ENCODE measurements at regions not wholly inside any gene's neighbourhood (a gene's known extent, or its start where the extent isn't known, plus 50 kb on each side); places are given as distances from the start of the nearest gene placed in this dataset.

DNA sequence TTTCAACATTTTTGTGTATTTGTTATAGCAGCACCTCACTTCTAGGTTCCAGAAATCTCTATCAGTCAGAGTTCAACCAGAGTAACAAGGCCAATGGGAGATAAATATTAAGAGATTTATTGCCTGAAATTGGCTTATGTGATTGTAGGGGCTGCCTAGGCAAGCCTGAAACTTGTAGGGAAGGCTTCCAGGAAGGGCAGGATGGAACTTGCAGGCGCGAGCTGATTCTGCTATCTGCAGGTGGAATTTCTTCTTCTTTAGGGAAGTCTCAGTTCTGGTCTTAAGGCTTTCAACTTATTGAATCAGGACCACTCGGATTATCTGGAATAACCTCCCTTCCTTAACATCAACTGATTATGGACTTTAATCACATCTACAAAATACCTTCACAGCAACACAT lies 199.5 kb upstream of the NLRP1 start:
- TF ChIP-seq, protein P1, sequence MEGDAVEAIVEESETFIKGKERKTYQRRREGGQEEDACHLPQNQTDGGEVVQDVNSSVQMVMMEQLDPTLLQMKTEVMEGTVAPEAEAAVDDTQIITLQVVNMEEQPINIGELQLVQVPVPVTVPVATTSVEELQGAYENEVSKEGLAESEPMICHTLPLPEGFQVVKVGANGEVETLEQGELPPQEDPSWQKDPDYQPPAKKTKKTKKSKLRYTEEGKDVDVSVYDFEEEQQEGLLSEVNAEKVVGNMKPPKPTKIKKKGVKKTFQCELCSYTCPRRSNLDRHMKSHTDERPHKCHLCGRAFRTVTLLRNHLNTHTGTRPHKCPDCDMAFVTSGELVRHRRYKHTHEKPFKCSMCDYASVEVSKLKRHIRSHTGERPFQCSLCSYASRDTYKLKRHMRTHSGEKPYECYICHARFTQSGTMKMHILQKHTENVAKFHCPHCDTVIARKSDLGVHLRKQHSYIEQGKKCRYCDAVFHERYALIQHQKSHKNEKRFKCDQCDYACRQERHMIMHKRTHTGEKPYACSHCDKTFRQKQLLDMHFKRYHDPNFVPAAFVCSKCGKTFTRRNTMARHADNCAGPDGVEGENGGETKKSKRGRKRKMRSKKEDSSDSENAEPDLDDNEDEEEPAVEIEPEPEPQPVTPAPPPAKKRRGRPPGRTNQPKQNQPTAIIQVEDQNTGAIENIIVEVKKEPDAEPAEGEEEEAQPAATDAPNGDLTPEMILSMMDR (optimal IDR thresholded peaks at IDR 0.05 in 1 of 3, IDR thresholded peaks at IDR 0.05 in 1 of 3, conservative IDR thresholded peaks at IDR 0.05 in 1 of 3; ENCODE audit: extremely low read depth in 1 of 3, insufficient read depth in 2 of 3, low read length in 3 of 3), result no peak
- TF ChIP-seq EZH2 (IDR thresholded peaks at IDR 0.05; ENCODE audit: low read length), result no peak

Data from keratinocyte (primary cell).